OCI-LY1 (cell line): ENCODE measurements at regions not wholly inside any gene's neighbourhood (a gene's known extent, or its start where the extent isn't known, plus 50 kb on each side); places are given as distances from the start of the nearest gene placed in this dataset.

ENCODE experiments used
- H2AFZ ChIP-seq: fragments of 200-600 bp; sonication (generic), shearing (Covaris generic); 2 replicates; pipeline ENCODE4 v1.6.0; 2014; ENCODE audit warnings: antibody characterized with exemption, mild to moderate bottlenecking, low read length
- H3F3A ChIP-seq: fragments of 200-600 bp; sonication (generic), shearing (Covaris generic); 2 replicates; pipeline ENCODE4 v1.6.0; 2014; ENCODE audit warnings: mild to moderate bottlenecking, antibody characterized with exemption, low read length, moderate library complexity; ENCODE audit not compliant: insufficient read depth
- H3K27ac ChIP-seq: fragments of 200-600 bp; sonication (generic); 2 replicates; pipeline ENCODE4 v1.5.1; 2014; ENCODE audit warnings: low read length, mixed run types, mild to moderate bottlenecking, low read depth; ENCODE audit not compliant: poor library complexity, severe bottlenecking
- H3K27me3 ChIP-seq: fragments of 200-600 bp; sonication (generic); 2 replicates; pipeline ENCODE4 v1.6.0; 2014; ENCODE audit warnings: antibody characterized with exemption, mild to moderate bottlenecking, low read length, moderate library complexity; ENCODE audit not compliant: insufficient read depth
- H3K36me3 ChIP-seq: fragments of 200-600 bp; sonication (generic); 2 replicates; pipeline ENCODE4 v1.6.1; 2014; ENCODE audit warnings: mild to moderate bottlenecking, antibody characterized with exemption, low read length, moderate library complexity, mixed read lengths; ENCODE audit not compliant: insufficient read depth
- H3K4me1 ChIP-seq: fragments of 200-600 bp; sonication (generic); 2 replicates; pipeline ENCODE4 v1.5.1; 2014; ENCODE audit warnings: mild to moderate bottlenecking, low read length, moderate library complexity; ENCODE audit not compliant: insufficient read depth, severe bottlenecking
- H3K4me2 ChIP-seq: fragments of 200-600 bp; sonication (generic), shearing (Covaris generic); 2 replicates; pipeline ENCODE4 v1.6.1; 2014; ENCODE audit warnings: low read length
- H3K4me3 ChIP-seq: fragments of 200-600 bp; sonication (generic); 2 replicates; pipeline ENCODE4 v1.5.1; 2014; ENCODE audit warnings: low read length, low read depth, mild to moderate bottlenecking, mixed read lengths; ENCODE audit not compliant: poor library complexity, severe bottlenecking
- H3K79me2 ChIP-seq: fragments of 200-600 bp; shearing (Covaris generic); 2 replicates; pipeline ENCODE4 v1.6.1; 2016; ENCODE audit warnings: mixed run types, low read length, mixed read lengths; ENCODE audit not compliant: insufficient read depth
- H3K9ac ChIP-seq: fragments of 200-600 bp; sonication (generic), shearing (Covaris generic); 2 replicates; pipeline ENCODE4 v1.6.1; 2014; ENCODE audit warnings: mild to moderate bottlenecking, low read length, mixed read lengths
- H3K9me2 ChIP-seq: fragments of 200-600 bp; sonication (generic), shearing (Covaris generic); 2 replicates; pipeline ENCODE4 v1.6.1; 2014; ENCODE audit warnings: low read depth, mild to moderate bottlenecking, low read length, mixed read lengths
- H3K9me3 ChIP-seq: fragments of 200-600 bp; shearing (Covaris generic); 2 replicates; pipeline ENCODE4 v1.6.1; 2014; ENCODE audit warnings: low read length, mixed read lengths
- H4K20me1 ChIP-seq: fragments of 200-600 bp; sonication (generic), shearing (Covaris generic); 2 replicates; pipeline ENCODE4 v1.6.0; 2016; ENCODE audit warnings: mild to moderate bottlenecking, low read length; ENCODE audit not compliant: insufficient read depth
- EZH2 ChIP-seq: fragments of 200-600 bp; sonication (generic), shearing (Covaris generic); IDR thresholded peaks from 2 replicates; pipeline ENCODE4 v1.8.0; 2017; ENCODE audit warnings: borderline replicate concordance, mixed run types, mild to moderate bottlenecking, antibody characterized with exemption, low read length, moderate library complexity, mixed read lengths
- TF ChIP-seq, protein P1 (sequence below): fragments of 200-600 bp; sonication (generic), shearing (Covaris generic); IDR thresholded peaks from 2 replicates; pipeline ENCODE4 v1.5.1; 2017; ENCODE audit warnings: mild to moderate bottlenecking, antibody characterized with exemption, low read length, moderate library complexity, mixed read lengths

DNA sequence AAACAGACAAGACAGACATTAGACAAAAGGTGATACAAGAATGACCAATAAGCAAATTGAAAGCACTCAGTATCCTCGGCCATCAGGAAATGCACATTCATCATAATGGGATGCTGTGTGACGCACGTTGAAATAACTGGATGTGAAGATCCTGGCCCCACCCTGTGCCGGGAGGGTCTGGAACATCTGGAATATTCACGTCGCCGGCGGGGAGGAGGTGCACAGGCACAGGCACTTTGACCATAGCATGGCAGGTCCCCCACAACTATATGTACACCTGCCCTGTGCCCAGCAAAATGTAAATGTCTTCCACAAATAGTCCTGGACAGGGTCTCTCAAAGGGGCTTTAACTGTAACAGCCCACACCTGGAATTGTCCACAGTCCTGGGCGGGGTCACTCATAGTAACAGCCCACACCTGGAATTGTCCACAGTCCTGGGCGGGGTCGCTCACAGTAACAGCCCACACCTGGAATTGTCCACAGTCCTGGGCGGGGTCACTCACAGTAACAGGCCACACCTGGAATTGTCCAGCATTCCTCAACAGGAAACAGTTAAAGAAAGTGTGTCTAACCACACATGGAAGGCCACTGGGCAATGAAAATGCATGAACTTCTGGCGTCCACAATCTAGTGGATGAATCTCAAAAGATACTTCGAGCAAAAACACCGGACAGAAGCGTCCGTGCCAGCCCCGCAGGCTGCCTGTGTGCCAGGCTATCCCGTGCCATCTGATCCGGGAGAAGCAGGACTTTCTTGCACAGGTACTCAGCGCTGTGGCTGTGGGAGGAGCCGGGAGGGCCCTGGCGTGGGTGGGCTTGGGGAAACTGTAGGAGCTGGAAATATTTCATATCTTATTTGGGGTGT lies 113.4 kb downstream of the RTP5 start:
- Histone ChIP-seq H3K4me2 (no peak overlapping the region), H3K79me2 (no peaks in the 10 kb centered on the region), H3K27me3 (no peaks in the 10 kb centered on the region), H3K9ac (no peak overlapping the region), H3K9me2 (no peaks in the 10 kb centered on the region), H3K36me3 (no peaks in the 10 kb centered on the region), H3K4me3 (no peak overlapping the region), H4K20me1 (no peaks in the 10 kb centered on the region), H3K9me3 (no peaks in the 10 kb centered on the region), H3K4me1 (peaks cover 2% of the 10 kb centered on the region), H3F3A (no peaks in the 10 kb centered on the region), H2AFZ (no peak overlapping the region), H3K27ac (no peak overlapping the region)
- TF ChIP-seq, protein P1, sequence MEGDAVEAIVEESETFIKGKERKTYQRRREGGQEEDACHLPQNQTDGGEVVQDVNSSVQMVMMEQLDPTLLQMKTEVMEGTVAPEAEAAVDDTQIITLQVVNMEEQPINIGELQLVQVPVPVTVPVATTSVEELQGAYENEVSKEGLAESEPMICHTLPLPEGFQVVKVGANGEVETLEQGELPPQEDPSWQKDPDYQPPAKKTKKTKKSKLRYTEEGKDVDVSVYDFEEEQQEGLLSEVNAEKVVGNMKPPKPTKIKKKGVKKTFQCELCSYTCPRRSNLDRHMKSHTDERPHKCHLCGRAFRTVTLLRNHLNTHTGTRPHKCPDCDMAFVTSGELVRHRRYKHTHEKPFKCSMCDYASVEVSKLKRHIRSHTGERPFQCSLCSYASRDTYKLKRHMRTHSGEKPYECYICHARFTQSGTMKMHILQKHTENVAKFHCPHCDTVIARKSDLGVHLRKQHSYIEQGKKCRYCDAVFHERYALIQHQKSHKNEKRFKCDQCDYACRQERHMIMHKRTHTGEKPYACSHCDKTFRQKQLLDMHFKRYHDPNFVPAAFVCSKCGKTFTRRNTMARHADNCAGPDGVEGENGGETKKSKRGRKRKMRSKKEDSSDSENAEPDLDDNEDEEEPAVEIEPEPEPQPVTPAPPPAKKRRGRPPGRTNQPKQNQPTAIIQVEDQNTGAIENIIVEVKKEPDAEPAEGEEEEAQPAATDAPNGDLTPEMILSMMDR, result no peak
- no peak for TF ChIP-seq EZH2

DNA sequence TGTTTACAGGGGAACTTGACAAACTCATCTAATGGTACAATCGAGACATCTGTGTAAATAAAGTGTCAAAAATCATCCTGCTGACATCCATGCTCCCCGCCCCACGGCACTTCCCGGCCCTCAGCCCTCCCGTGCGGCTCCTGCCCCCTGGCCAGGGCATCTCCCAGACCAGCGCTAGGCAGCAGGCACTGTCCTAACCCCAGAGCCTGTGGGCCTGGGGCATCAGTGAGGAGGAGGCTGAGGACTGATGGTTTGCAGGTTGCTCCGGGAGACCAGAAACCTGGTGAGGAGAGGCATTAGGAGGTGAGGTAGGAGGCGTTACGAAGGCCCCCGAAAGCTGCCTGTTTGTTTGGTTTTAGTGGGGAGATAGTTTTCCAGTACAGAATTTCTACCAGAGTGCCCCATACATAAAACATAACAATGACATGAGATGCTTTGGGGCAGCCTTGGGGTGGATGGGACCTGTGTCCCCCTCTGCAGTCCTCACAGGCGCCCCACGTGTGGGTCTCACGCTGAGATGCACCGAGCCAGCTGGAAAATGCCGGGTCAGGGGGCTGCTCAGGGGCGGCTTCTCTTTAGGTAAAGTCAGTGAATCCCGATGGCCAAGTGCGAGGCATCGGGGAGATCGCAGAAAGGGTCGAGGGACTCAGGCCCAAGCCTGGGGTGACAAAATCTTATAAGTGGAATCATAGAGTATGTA lies 114.2 kb downstream of the RTP5 start:
- H3K9me3 ChIP-seq, result no peaks in the 10 kb centered on the region
- no peaks in the 10 kb centered on the region for H3K4me1 ChIP-seq
- H3K9me2 ChIP-seq, result no peaks in the 10 kb centered on the region
- H3K27ac ChIP-seq, result no peak overlapping the region
- H3K79me2 ChIP-seq, result no peaks in the 10 kb centered on the region
- TF ChIP-seq, protein P1, result no peak
- no peak for TF ChIP-seq EZH2
- H3F3A ChIP-seq, result no peaks in the 10 kb centered on the region
- no peak overlapping the region for H2AFZ ChIP-seq
- H3K36me3 ChIP-seq, result no peaks in the 10 kb centered on the region
- H3K9ac ChIP-seq, result no peak overlapping the region
- no peak overlapping the region for H3K4me3 ChIP-seq
- H3K4me2 ChIP-seq, result no peak overlapping the region
- no peaks in the 10 kb centered on the region for H4K20me1 ChIP-seq
- no peaks in the 10 kb centered on the region for H3K27me3 ChIP-seq

DNA sequence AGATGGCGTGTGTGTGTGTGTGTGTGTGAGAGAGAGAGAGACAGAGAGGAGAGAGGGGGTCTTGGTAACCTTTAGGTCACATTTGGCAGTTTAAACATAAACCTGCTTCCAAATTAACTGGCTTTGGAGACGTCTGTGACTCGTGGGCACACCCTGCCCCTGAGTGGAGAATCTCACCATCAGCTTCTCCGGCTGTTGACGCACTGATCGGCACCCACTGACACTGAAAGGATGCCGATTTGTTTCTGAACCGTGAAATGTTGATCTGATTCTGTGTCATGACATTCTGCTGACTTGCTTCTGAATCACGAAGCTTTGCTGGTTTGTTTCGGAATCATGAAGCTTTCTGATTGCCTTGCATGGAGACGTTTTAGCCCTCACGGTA lies 114.7 kb downstream of the RTP5 start:
- no peaks in the 10 kb centered on the region for H3K27me3 ChIP-seq
- H3K79me2 ChIP-seq, result no peaks in the 10 kb centered on the region
- no peak overlapping the region for H3K9ac ChIP-seq
- no peak overlapping the region for H3K27ac ChIP-seq
- H2AFZ ChIP-seq, result no peak overlapping the region
- no peak for TF ChIP-seq EZH2
- TF ChIP-seq, protein P1, result no peak
- no peaks in the 10 kb centered on the region for H3K9me3 ChIP-seq
- H3K9me2 ChIP-seq, result no peaks in the 10 kb centered on the region
- no peaks in the 10 kb centered on the region for H3K36me3 ChIP-seq
- H4K20me1 ChIP-seq, result no peaks in the 10 kb centered on the region
- no peak overlapping the region for H3K4me3 ChIP-seq
- H3F3A ChIP-seq, result no peaks in the 10 kb centered on the region
- no peak overlapping the region for H3K4me2 ChIP-seq
- H3K4me1 ChIP-seq, result no peaks in the 10 kb centered on the region
